HG02763 (cell line): ENCODE measurements at regions not wholly inside any gene's neighbourhood (a gene's known extent, or its start where the extent isn't known, plus 50 kb on each side); places are given as distances from the start of the nearest gene placed in this dataset.

Experiments used
- ATAC-seq: cut with Tn5 transposase; IDR thresholded peaks from one replicate; pipeline ENCODE4 v1.9.1; 2021; ENCODE audit warnings: mild to moderate bottlenecking, moderate library complexity; ENCODE audit not compliant: unreplicated experiment

DNA sequence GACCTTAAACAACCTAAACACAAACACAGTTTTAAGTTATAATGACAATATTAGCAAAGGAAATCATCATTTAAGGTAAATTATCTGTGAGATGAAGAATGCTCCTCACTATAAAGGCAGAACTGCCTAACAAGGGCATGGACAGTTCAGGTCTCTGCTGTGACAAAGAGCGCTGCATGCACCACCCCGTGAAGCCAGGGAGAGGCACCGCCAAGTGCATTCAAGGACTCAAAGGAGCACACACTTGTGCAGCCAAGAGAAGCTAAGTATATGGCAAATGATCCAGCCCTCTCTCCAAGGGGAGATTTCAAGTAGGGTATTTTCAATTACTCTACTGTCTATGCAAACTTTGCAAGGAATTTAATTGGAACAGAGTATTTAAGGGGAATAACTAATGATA lies 126.0 kb downstream of the RAP2A start:
- ATAC-seq: no peak

DNA sequence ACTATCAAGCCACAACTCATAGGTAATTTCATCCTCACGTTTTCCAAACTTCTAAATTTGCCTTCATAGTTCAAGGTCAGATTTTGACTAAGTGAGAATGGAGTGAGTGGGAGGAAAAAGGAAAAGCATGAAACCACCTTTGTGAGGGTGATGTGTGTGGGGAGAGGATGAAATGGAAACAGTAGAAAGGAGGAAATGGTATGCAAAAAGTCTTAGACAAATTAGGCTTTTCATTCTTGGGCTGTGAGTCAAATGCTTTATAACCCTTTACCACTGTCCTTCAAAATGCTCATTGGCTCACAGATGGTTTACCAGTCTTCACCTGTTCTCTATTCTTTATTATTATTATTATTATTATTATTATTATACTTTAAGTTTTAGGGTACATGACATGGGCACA lies 127.2 kb downstream of the RAP2A start:
- ATAC-seq: no peak

DNA sequence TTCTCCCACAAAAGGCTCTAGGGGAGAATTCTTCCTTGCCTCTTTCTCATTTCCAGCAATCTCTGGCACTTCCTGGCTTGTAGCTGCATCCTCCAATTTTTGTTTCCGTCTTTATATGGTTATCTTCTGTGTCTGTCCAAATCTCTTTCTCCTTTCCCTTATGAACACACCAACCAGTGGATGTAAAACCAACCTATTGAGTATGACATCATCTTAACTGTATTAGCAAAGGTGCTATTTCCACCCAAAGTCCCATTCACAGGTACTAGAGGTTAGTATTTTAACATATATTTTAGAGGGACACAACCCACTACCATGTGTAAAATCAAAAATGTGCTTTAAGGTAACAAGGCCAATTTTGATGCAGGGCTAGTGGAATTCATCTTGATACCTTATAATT lies 129.0 kb downstream of the RAP2A start:
- ATAC-seq: no peak

GRCh38 chr13:97564956-97565355 lies 131.0 kb downstream of the RAP2A start:
- ATAC-seq: no peak

GRCh38 chr13:97565906-97566305 lies 131.9 kb downstream of the RAP2A start:
- no peak for ATAC-seq

- no peak for ATAC-seq
Observed at GRCh38 chr13:97566907-97567306, 132.9 kb downstream of the RAP2A start.

- ATAC-seq: peak; percentile 89
Observed at GRCh38 chr13:97567510-97568243, 133.7 kb downstream of the RAP2A start.

GRCh38 chr13:97568850-97569249 lies 134.9 kb downstream of the RAP2A start:
- ATAC-seq: no peak

DNA sequence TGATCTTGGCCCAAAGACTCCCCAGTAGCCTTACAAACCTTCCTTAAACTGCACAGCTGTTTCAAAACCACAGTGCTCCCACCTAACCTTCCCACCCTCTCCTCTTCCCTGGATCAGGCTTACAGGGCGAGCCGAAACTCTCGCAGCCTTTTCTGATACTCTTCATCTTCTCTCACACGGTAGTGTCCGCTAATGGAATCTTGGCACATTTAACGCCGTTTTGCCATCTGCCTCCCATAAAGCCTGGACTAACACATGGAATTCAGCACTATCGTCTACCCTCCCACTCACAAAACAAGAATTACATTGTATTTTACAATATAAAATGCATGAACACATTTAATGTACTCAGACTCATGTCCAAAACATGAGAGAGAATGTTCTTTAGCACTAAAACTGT lies 135.9 kb downstream of the RAP2A start:
- no peak for ATAC-seq

DNA sequence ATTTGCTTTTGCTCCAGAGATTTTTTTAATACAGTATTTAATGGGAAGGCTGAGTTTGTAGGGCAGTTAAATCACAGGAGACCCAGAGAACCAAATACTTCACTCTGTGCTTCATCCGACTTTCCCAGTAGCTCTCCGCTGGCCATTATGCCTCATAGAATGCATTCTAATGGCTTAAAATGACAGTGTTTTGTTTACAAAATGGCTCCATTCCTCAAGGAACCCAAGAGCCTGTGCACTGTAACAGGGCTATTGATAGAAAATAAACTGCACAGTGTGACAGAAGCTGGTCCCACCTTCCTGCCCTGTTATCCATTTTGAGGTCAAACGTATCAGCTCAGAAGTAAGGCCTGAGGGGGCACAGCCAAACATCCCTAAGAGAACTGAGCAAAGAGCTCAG lies 136.5 kb downstream of the RAP2A start:
- no peak for ATAC-seq

- ATAC-seq: no peak
Observed at GRCh38 chr13:97573011-97573410, 139.0 kb downstream of the RAP2A start.

GRCh38 chr13:97574926-97575325 lies 141.0 kb downstream of the RAP2A start:
- ATAC-seq: no peak

DNA sequence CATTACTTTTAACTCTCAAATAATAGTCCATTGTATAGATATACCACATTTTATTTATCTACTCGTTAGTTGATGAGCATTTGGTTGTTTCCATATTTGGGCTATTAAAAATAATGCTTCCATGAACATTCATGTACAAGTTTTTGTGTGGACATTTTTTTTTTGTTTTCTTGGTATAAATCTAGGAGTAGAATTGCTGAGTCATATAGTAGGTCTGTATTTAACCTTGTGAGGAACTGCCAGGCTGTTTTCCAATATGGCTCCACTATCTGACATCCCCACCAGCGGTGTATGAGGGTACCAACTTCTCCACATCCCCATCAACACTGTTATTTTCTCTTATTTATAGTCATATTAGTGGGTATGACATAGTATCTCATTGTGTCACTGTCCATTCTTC lies 143.1 kb downstream of the RAP2A start:
- no peak for ATAC-seq

DNA sequence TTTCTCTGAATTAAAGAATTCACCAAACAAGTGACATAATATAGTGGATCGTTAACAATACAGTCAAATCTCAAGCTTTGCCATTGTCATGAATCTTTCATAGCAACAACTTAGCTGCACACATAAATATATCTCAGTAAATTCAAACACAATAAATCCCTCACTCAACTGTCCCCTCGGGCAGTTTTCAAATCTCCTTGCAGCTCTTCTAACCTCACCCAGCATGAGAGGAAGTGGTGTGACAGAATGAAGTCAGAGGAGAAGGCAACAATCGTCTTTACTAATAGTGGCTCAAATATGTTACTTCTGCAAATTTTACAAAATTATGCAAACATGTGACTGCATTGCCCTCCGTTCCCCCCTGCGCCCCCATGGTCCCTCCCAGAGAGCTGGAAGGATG lies 148.2 kb downstream of the RAP2A start:
- ATAC-seq: no peak

DNA sequence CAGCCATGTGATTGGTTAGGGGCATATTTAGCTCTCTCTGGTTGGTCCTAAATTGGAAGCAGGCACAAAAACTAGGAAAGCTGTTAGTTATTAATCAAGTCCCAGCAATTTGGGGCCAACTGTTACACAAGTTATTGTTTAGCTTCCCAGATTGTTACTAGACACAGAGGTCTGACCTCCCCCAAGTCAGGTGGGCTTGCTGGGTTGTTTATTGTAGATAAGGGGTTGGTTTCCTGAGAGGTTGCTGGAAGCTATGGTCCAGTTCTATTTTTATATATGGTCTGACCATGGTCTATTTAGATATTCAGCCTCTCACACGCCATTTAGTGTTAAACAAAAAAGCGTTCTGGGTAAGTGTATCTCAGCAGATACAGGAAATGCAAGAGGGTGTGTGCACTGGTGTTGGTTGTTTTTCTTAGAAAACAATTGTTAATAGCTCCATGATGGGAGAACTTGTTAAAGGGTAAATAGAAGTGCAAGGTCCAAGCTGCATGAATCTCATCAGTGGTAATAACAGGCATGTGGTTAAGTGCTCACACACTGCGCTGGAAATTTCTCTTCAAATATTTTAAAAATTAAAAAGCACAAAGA lies 150.0 kb downstream of the RAP2A start:
- no peak for ATAC-seq

GRCh38 chr13:97586941-97587340 lies 153.0 kb downstream of the RAP2A start:
- ATAC-seq: no peak

DNA sequence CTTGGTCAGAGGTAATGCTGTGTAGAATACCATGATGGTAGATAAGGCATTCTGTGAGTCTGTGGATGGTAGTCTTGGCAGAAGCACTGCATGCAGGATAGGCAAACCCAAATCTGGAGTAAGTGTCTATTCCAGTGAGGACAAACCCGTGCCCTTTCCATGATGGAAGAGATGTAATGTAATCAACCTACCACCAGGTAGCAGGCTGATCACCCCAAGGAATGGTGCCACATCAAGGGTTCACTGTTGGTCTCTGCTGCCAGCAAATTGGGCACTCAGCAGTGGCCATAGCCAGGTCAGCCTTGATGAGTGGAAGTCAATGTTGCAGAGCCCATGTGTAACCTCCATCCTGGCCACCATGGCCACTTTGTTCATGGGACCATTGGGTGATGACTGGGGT lies 155.0 kb downstream of the RAP2A start:
- ATAC-seq: no peak

DNA sequence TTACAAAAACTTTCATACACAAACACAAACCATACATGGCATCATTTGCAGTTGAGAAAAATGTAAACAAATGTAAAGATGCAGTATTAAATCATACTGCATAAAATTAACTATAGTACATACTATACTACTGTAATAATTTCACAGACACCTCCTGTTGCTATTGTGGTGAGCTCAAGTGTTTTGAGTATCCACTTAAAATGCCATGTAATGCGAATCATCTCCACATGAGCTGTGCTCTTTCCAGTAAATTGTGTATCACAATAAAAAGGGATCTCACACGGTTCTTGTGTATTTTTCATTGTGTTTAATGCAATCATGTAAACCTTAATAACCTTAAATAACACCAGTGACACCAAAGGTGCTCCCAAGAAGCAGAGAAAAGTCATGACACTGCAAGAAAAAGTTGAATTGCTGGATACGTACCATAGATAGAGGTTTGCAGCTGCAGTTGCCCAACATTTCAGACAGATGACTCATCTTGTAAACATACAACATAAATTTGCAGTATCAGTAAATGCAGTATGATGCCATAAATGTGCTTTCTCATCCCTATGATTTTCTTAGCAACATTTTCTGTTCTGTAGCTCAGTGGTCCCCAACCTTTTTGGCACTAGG lies 166.6 kb downstream of the RAP2A start:
- no peak for ATAC-seq

GRCh38 chr13:97615266-97615665 lies 181.3 kb downstream of the RAP2A start:
- no peak for ATAC-seq

DNA sequence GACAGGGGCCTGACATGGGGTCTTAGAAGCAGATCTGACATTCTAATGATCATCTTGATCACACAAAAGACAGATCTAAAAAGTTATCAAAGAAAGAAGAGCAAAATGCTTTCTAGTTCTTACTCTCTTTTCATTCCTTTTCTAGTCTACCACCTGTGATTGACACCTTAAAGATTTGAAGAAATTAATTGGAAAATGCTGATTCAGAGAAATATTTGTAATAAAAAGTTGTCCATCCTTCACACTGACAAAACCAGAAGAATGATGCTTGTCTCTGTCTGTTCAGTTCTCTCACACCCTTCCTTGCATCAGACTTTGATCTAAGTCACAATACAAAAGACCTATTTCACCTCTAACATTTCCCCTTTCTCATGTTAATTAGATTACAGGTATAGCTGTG lies 182.4 kb downstream of the RAP2A start:
- ATAC-seq: no peak

DNA sequence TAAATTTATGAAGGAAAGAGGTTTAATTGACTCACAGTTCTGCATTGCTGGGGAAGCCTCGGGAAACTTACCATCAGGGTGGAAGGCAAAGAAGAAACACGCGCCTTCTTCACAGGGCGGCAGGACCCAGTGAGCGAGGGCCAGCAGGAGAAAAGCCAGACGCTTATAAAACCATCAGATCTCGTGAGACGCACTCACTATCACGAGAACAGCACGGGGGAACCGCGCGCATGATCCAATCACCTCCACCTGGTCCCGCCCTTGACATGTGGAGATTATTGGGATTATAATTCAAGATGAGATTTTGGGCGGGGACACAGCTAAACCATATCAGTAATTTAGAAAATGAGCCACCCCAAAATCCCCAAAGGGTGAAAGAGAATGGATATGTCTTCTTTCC lies 187.1 kb downstream of the RAP2A start:
- no peak for ATAC-seq

DNA sequence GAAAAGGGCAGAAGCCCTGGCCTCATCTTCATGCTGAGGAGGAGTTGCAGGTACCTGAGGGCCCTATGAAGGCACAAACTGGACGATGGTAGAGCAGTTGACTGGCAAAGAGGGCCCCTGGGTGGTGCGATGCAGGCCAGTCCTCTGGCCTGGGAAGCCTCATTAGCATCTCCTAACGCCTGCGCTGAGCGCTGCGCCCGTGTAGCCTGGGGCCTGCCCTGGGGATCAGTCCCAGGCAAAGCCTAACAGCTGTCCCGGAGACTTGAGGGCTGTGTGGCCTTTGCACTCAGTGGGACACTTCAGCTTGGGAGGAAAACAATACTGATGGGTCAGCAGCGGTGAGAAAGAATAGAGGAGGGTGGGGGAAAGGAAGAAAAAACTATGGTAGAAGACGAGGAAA lies 187.7 kb downstream of the RAP2A start:
- no peak for ATAC-seq
